HG03460 (cell line): ENCODE measurements at regions not wholly inside any gene's neighbourhood (a gene's known extent, or its start where the extent isn't known, plus 50 kb on each side); places are given as distances from the start of the nearest gene placed in this dataset.

ENCODE experiments used
- ATAC-seq: cut with Tn5 transposase; IDR thresholded peaks from one replicate; pipeline ENCODE4 v1.9.1; 2021; ENCODE audit not compliant: unreplicated experiment

GRCh38 chr13:40484101-40484800 is 182.2 kb downstream of the FOXO1 start:
- ATAC-seq, result no peak

GRCh38 chr13:40484974-40485373 is 181.5 kb downstream of the FOXO1 start:
- ATAC-seq, result no peak

- ATAC-seq, result no peak
These were observed 180.6 kb downstream of the FOXO1 start for GRCh38 chr13:40485611-40486517.

- no peak for ATAC-seq
These were observed 179.8 kb downstream of the FOXO1 start for GRCh38 chr13:40486518-40487163.

GRCh38 chr13:40488869-40489391 is 177.5 kb downstream of the FOXO1 start:
- no peak for ATAC-seq

- ATAC-seq, result no peak
These were observed 176.2 kb downstream of the FOXO1 start for GRCh38 chr13:40490086-40490758.

GRCh38 chr13:40492511-40492910 is 173.9 kb downstream of the FOXO1 start:
- ATAC-seq, result no peak

GRCh38 chr13:40494513-40494912 is 171.9 kb downstream of the FOXO1 start:
- ATAC-seq, result no peak

- no peak for ATAC-seq
These were observed 171.4 kb downstream of the FOXO1 start for GRCh38 chr13:40494946-40495620.

GRCh38 chr13:40495621-40496001 is 170.8 kb downstream of the FOXO1 start:
- no peak for ATAC-seq

- ATAC-seq, result no peak
These were observed 170.2 kb downstream of the FOXO1 start for GRCh38 chr13:40496035-40496810.

GRCh38 chr13:40498461-40498860 is 168.0 kb downstream of the FOXO1 start:
- no peak for ATAC-seq

- ATAC-seq, result no peak
These were observed 164.2 kb downstream of the FOXO1 start for GRCh38 chr13:40502236-40502635.

GRCh38 chr13:40503011-40503410 is 163.4 kb downstream of the FOXO1 start:
- no peak for ATAC-seq

GRCh38 chr13:40503966-40504591 is 162.4 kb downstream of the FOXO1 start:
- no peak for ATAC-seq

GRCh38 chr13:40504641-40505040 is 161.8 kb downstream of the FOXO1 start:
- no peak for ATAC-seq

- no peak for ATAC-seq
These were observed 161.2 kb downstream of the FOXO1 start for GRCh38 chr13:40505196-40505595.
